ENCODE measurements at regions not wholly inside any gene's neighbourhood (a gene's known extent, or its start where the extent isn't known, plus 50 kb on each side); places are given as distances from the start of the nearest gene placed in this dataset.

DNA sequence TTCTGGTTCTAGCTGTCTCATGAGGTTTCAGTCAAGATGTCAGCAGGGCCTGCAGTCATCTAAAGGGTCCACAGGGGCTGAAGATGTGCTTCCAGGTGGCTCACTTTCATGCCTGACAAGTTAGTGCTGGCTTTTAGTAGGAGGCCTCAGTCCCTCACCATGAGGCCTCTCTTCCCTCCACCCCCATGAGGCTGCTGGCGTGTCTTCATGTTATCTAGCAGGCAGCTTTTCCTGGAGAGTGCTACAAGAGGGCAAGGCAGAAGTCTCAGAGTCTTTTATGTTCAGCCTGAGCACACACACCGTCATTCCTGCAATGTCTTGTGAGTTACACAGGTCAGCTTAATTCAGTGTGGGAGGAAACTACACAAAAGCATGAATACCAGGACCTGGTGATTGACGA lies 769.9 kb downstream of the HDGFL1 start:
- no peaks in the 10 kb centered on the region for H3K36me3 Mint-ChIP-seq (ENCODE audit: low read depth)
- no peak for DNase-seq (ENCODE audit: low read depth, low spot score)
- H3K9me3 Mint-ChIP-seq, result no peaks in the 10 kb centered on the region
- no peaks in the 10 kb centered on the region for H3K4me1 Mint-ChIP-seq
- no peak for TF ChIP-seq CTCF (conservative IDR thresholded peaks at IDR 0.05)
- no peaks in the 10 kb centered on the region for H3K27me3 Mint-ChIP-seq (ENCODE audit: low read depth)
- no peak overlapping the region for H3K27ac Mint-ChIP-seq (ENCODE audit: unreplicated experiment)
- no peak overlapping the region for H3K4me3 Mint-ChIP-seq

DNA sequence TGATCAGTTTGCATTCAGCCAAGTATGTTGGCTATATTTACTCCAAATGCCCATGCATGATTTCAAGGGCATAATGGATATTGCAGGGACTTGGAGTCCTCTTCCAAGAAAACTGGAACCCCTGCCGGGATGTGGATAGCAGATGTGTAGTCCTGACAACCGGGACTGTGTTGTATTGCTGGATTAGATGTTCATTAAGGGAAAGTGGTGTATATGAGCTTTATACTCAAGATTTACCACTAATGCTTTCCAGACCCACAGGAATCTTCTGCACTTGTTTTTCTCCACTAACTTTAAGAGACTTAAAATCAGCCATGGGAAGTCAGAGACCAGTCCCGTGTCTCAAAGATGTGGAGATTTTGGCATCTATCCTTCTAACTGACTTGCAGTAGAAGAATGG lies 770.9 kb downstream of the HDGFL1 start:
- TF ChIP-seq CTCF (conservative IDR thresholded peaks at IDR 0.05), result no peak
- no peak overlapping the region for H3K27ac Mint-ChIP-seq (ENCODE audit: unreplicated experiment)
- H3K4me3 Mint-ChIP-seq, result no peak overlapping the region
- no peaks in the 10 kb centered on the region for H3K27me3 Mint-ChIP-seq (ENCODE audit: low read depth)
- no peaks in the 10 kb centered on the region for H3K4me1 Mint-ChIP-seq
- no peaks in the 10 kb centered on the region for H3K9me3 Mint-ChIP-seq
- DNase-seq (ENCODE audit: low read depth, low spot score), result no peak
- H3K36me3 Mint-ChIP-seq (ENCODE audit: low read depth), result no peaks in the 10 kb centered on the region

GRCh38 chr6:23343610-23344306 lies 774.4 kb downstream of the HDGFL1 start:
- Mint-ChIP-seq H3K36me3 (ENCODE audit: low read depth) (no peaks in the 10 kb centered on the region), H3K9me3 (no peaks in the 10 kb centered on the region), H3K27me3 (ENCODE audit: low read depth) (no peaks in the 10 kb centered on the region), H3K4me3 (no peak overlapping the region), H3K4me1 (no peaks in the 10 kb centered on the region), H3K27ac (ENCODE audit: unreplicated experiment) (no peak overlapping the region)
- no peak for TF ChIP-seq CTCF (conservative IDR thresholded peaks at IDR 0.05)
- DNase-seq (ENCODE audit: low read depth, low spot score), result no peak

- Mint-ChIP-seq H3K9me3 (peaks cover 4% of the 10 kb centered on the region), H3K27ac (ENCODE audit: unreplicated experiment) (no peak overlapping the region), H3K4me1 (no peaks in the 10 kb centered on the region), H3K27me3 (ENCODE audit: low read depth) (no peaks in the 10 kb centered on the region), H3K36me3 (ENCODE audit: low read depth) (peaks cover 2% of the 10 kb centered on the region), H3K4me3 (no peak overlapping the region)
- no peak for DNase-seq (ENCODE audit: low read depth, low spot score)
- no peak for TF ChIP-seq CTCF (conservative IDR thresholded peaks at IDR 0.05)
These were observed 777.8 kb upstream of the NRSN1 start for GRCh38 chr6:23348185-23348584.

DNA sequence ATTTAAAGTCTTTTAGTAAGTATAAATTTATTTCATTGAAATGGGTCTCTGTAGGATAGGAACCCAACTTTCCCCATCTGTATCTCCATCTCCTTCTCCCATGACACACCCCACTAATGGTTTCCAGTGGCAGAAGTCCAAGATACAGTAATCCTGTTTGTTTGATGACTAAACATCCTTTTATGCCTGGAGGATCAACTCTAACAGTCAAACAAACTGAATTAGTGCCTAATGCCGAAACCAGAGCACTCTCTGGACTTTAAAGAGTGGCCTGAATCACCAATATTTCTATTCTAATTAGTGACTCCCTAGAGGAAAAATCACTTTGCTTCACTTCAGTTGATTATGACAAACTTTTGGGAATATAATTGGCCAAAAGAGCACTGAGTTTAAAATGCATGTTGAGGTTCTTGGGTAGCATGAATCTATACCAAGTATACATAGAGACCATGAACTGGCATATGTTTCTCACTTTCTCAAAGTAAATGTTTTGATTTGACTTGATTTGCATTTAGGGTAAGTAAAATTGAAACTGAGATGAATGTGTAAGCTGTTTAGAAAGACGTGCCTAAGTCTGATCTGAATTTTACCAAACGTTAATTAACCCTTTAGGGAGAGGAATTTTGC lies 776.4 kb upstream of the NRSN1 start:
- H3K27me3 Mint-ChIP-seq (ENCODE audit: low read depth), result no peaks in the 10 kb centered on the region
- H3K4me3 Mint-ChIP-seq, result no peak overlapping the region
- no peak for TF ChIP-seq CTCF (conservative IDR thresholded peaks at IDR 0.05)
- DNase-seq (ENCODE audit: low read depth, low spot score), result no peak
- peaks cover 2% of the 10 kb centered on the region for H3K36me3 Mint-ChIP-seq (ENCODE audit: low read depth)
- no peaks in the 10 kb centered on the region for H3K4me1 Mint-ChIP-seq
- no peak overlapping the region for H3K27ac Mint-ChIP-seq (ENCODE audit: unreplicated experiment)
- H3K9me3 Mint-ChIP-seq, result peaks cover 4% of the 10 kb centered on the region
